Mammary epithelial cell (primary cell): ENCODE measurements at regions not wholly inside any gene's neighbourhood (a gene's known extent, or its start where the extent isn't known, plus 50 kb on each side); places are given as distances from the start of the nearest gene placed in this dataset.

Experiments
- EZH2 ChIP-seq: IDR thresholded peaks from 2 replicates; pipeline ENCODE4 v1.6.1; 2012; ENCODE audit warnings: low read length, inconsistent platforms, borderline replicate concordance
- TF ChIP-seq, protein P1 (sequence below), 2 donors: IDR thresholded peaks in 1 of 2; conservative IDR thresholded peaks in 1 of 2; 2 replicates each; pipeline ENCODE4 v1.5.1; 2011 to 2012; ENCODE audit warnings: inconsistent platforms in 2 of 2, low read length in 2 of 2, mild to moderate bottlenecking in 2 of 2, control low read depth in 1 of 2, low read depth in 1 of 2; ENCODE audit not compliant: insufficient read depth in 1 of 2; ENCODE audit errors: extremely low read depth in 1 of 2

- TF ChIP-seq, protein P1, sequence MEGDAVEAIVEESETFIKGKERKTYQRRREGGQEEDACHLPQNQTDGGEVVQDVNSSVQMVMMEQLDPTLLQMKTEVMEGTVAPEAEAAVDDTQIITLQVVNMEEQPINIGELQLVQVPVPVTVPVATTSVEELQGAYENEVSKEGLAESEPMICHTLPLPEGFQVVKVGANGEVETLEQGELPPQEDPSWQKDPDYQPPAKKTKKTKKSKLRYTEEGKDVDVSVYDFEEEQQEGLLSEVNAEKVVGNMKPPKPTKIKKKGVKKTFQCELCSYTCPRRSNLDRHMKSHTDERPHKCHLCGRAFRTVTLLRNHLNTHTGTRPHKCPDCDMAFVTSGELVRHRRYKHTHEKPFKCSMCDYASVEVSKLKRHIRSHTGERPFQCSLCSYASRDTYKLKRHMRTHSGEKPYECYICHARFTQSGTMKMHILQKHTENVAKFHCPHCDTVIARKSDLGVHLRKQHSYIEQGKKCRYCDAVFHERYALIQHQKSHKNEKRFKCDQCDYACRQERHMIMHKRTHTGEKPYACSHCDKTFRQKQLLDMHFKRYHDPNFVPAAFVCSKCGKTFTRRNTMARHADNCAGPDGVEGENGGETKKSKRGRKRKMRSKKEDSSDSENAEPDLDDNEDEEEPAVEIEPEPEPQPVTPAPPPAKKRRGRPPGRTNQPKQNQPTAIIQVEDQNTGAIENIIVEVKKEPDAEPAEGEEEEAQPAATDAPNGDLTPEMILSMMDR (conservative IDR thresholded peaks at IDR 0.05 in 1 of 2, IDR thresholded peaks at IDR 0.05 in 1 of 2; ENCODE audit: extremely low read depth in 1 of 2, insufficient read depth in 1 of 2, low read depth in 1 of 2, low read length in 2 of 2) = no peak
- no peak for TF ChIP-seq EZH2
Observed at GRCh38 chrX:13232484-13232883, 87.4 kb downstream of the ATXN3L start.
